Neural progenitor cell (in vitro differentiated cells): ENCODE measurements at regions not wholly inside any gene's neighbourhood (a gene's known extent, or its start where the extent isn't known, plus 50 kb on each side); places are given as distances from the start of the nearest gene placed in this dataset.

ENCODE experiments used
- DNase-seq: peaks from one replicate; pipeline ENCODE4 v3.0.0-alpha.2; 2016; ENCODE audit warnings: low spot score
- H2AFZ ChIP-seq: fragments of 200-600 bp; sonication (generic); replicated peaks from 2 replicates; pipeline ENCODE4 v1.6.1; 2016; ENCODE audit warnings: antibody characterized with exemption
- H3F3A ChIP-seq: fragments of 200-600 bp; sonication (generic); 2 replicates; pipeline ENCODE4 v1.6.1; 2016; ENCODE audit warnings: antibody characterized with exemption, low read depth
- H3K27ac ChIP-seq: fragments of 200-600 bp; sonication (generic); 2 replicates; pipeline ENCODE4 v1.5.1; 2016; ENCODE audit warnings: mild to moderate bottlenecking
- H3K27me3 ChIP-seq: fragments of 200-600 bp; sonication (generic); 2 replicates; pipeline ENCODE4 v1.6.1; 2016; ENCODE audit warnings: mild to moderate bottlenecking, moderate library complexity
- H3K36me3 ChIP-seq: fragments of 200-600 bp; sonication (generic); 2 replicates; pipeline ENCODE4 v1.5.1; 2016
- H3K4me1 ChIP-seq: fragments of 200-600 bp; sonication (generic); 2 replicates; pipeline ENCODE4 v1.6.1; 2016; ENCODE audit warnings: mixed run types
- H3K4me2 ChIP-seq: fragments of 200-600 bp; sonication (generic); 2 replicates; pipeline ENCODE4 v1.6.1; 2016
- H3K4me3 ChIP-seq: fragments of 200-600 bp; sonication (generic); 2 replicates; pipeline ENCODE4 v1.5.1; 2016
- H3K79me2 ChIP-seq: fragments of 200-600 bp; sonication (generic); 2 replicates; pipeline ENCODE4 v1.6.1; 2016; ENCODE audit warnings: low read depth
- H3K9ac ChIP-seq: fragments of 200-600 bp; sonication (generic); 2 replicates; pipeline ENCODE4 v1.6.1; 2016
- H3K9me3 ChIP-seq: fragments of 200-600 bp; sonication (generic); 2 replicates; pipeline ENCODE4 v1.5.1; 2016; ENCODE audit warnings: low read depth
- H4K20me1 ChIP-seq: fragments of 200-600 bp; sonication (generic); 2 replicates; pipeline ENCODE4 v1.6.1; 2016; ENCODE audit warnings: low read depth
- H3K27ac Mint-ChIP-seq: 3 replicates; pipeline ENCODE4 v1.8.0; 2021; ENCODE audit warnings: mixed read lengths
- H3K27me3 Mint-ChIP-seq: 2 replicates; pipeline ENCODE4 v1.8.0; 2022; ENCODE audit warnings: low read depth, mild to moderate bottlenecking, inconsistent platforms, moderate library complexity, mixed read lengths; ENCODE audit not compliant: insufficient read depth
- H3K36me3 Mint-ChIP-seq: 3 replicates; pipeline ENCODE4 v1.8.0; 2021; ENCODE audit warnings: mixed read lengths
- H3K4me1 Mint-ChIP-seq: 3 replicates; pipeline ENCODE4 v1.8.0; 2021; ENCODE audit warnings: mixed read lengths
- H3K4me3 Mint-ChIP-seq: 3 replicates; pipeline ENCODE4 v1.8.0; 2021; ENCODE audit warnings: mild to moderate bottlenecking, moderate library complexity, mixed read lengths
- H3K9me3 Mint-ChIP-seq: 3 replicates; pipeline ENCODE4 v1.8.0; 2020; ENCODE audit warnings: mixed read lengths
- CTCF ChIP-seq: fragments of 200-600 bp; sonication (generic); IDR thresholded peaks from 2 replicates; pipeline ENCODE4 v1.5.1; 2017; ENCODE audit warnings: antibody characterized with exemption, mild to moderate bottlenecking
- EZH2 ChIP-seq: fragments of 200-600 bp; sonication (generic); IDR thresholded peaks from 2 replicates; pipeline ENCODE4 v1.6.1; 2017; ENCODE audit warnings: antibody characterized with exemption, mild to moderate bottlenecking, moderate library complexity
- EZH2phosphoT487 ChIP-seq: fragments of 200-600 bp; sonication (generic); IDR thresholded peaks from 2 replicates; pipeline ENCODE4 v1.6.1; 2017; ENCODE audit warnings: antibody characterized with exemption

GRCh38 chr5:167528651-167529050 is 762.8 kb upstream of the WWC1 start:
- no peaks in the 10 kb centered on the region for H3K4me1 ChIP-seq
- H3K9ac ChIP-seq = no peak overlapping the region
- DNase-seq = peak; percentile 32
- H3K9me3 Mint-ChIP-seq = peaks cover 2% of the 10 kb centered on the region
- H3K27ac Mint-ChIP-seq = no peak overlapping the region
- no peaks in the 10 kb centered on the region for H4K20me1 ChIP-seq
- H3K27me3 ChIP-seq = no peaks in the 10 kb centered on the region
- TF ChIP-seq CTCF = peak; percentile 51
- no peak for TF ChIP-seq EZH2phosphoT487
- TF ChIP-seq EZH2 = no peak
- H3K4me3 Mint-ChIP-seq = no peak overlapping the region
- H3K4me2 ChIP-seq = no peak overlapping the region
- no peaks in the 10 kb centered on the region for H3F3A ChIP-seq
- peaks cover 18% of the 10 kb centered on the region for H3K4me1 Mint-ChIP-seq
- peaks cover 2% of the 10 kb centered on the region for H3K36me3 Mint-ChIP-seq
- no peak overlapping the region for H3K27ac ChIP-seq
- H3K79me2 ChIP-seq = no peaks in the 10 kb centered on the region
- no peak overlapping the region for H2AFZ ChIP-seq
- H3K9me3 ChIP-seq = no peaks in the 10 kb centered on the region
- no peaks in the 10 kb centered on the region for H3K27me3 Mint-ChIP-seq
- H3K36me3 ChIP-seq = no peaks in the 10 kb centered on the region
- H3K4me3 ChIP-seq = no peak overlapping the region

GRCh38 chr5:167530548-167530947 is 760.9 kb upstream of the WWC1 start:
- peaks cover 2% of the 10 kb centered on the region for H3K36me3 Mint-ChIP-seq
- peak overlapping the region; percentile 68 for H2AFZ ChIP-seq
- DNase-seq = no peak
- H3K27me3 Mint-ChIP-seq = no peaks in the 10 kb centered on the region
- no peaks in the 10 kb centered on the region for H3K79me2 ChIP-seq
- no peaks in the 10 kb centered on the region for H3K27me3 ChIP-seq
- no peak overlapping the region for H3K9ac ChIP-seq
- no peak overlapping the region for H3K4me3 Mint-ChIP-seq
- no peaks in the 10 kb centered on the region for H3K4me1 ChIP-seq
- H3K4me1 Mint-ChIP-seq = peaks cover 18% of the 10 kb centered on the region
- H3K4me3 ChIP-seq = no peak overlapping the region
- no peaks in the 10 kb centered on the region for H4K20me1 ChIP-seq
- H3F3A ChIP-seq = no peaks in the 10 kb centered on the region
- no peak for TF ChIP-seq EZH2phosphoT487
- no peak for TF ChIP-seq CTCF
- no peak for TF ChIP-seq EZH2
- peaks cover 2% of the 10 kb centered on the region for H3K9me3 Mint-ChIP-seq
- no peak overlapping the region for H3K27ac Mint-ChIP-seq
- no peak overlapping the region for H3K27ac ChIP-seq
- no peak overlapping the region for H3K4me2 ChIP-seq
- H3K9me3 ChIP-seq = no peaks in the 10 kb centered on the region
- no peaks in the 10 kb centered on the region for H3K36me3 ChIP-seq

- no peak overlapping the region for H2AFZ ChIP-seq
- H3K4me3 ChIP-seq = no peak overlapping the region
- H3K9me3 Mint-ChIP-seq = peaks cover 2% of the 10 kb centered on the region
- no peaks in the 10 kb centered on the region for H3K27me3 ChIP-seq
- TF ChIP-seq EZH2phosphoT487 (no peak), CTCF (no peak), EZH2 (no peak)
- no peak overlapping the region for H3K27ac Mint-ChIP-seq
- peaks cover 2% of the 10 kb centered on the region for H3K36me3 Mint-ChIP-seq
- no peaks in the 10 kb centered on the region for H3K9me3 ChIP-seq
- no peaks in the 10 kb centered on the region for H3K27me3 Mint-ChIP-seq
- no peak overlapping the region for H3K4me2 ChIP-seq
- no peak overlapping the region for H3K27ac ChIP-seq
- no peaks in the 10 kb centered on the region for H3K79me2 ChIP-seq
- H3K4me3 Mint-ChIP-seq = no peak overlapping the region
- DNase-seq = no peak
- H3K9ac ChIP-seq = no peak overlapping the region
- H3F3A ChIP-seq = no peaks in the 10 kb centered on the region
- H3K4me1 Mint-ChIP-seq = peaks cover 5% of the 10 kb centered on the region
- H4K20me1 ChIP-seq = no peaks in the 10 kb centered on the region
- no peaks in the 10 kb centered on the region for H3K4me1 ChIP-seq
- no peaks in the 10 kb centered on the region for H3K36me3 ChIP-seq
Measured at GRCh38 chr5:167533814-167534795, 757.3 kb upstream of the WWC1 start.
